ENCODE measurements at regions not wholly inside any gene's neighbourhood (a gene's known extent, or its start where the extent isn't known, plus 50 kb on each side); places are given as distances from the start of the nearest gene placed in this dataset.

DNA sequence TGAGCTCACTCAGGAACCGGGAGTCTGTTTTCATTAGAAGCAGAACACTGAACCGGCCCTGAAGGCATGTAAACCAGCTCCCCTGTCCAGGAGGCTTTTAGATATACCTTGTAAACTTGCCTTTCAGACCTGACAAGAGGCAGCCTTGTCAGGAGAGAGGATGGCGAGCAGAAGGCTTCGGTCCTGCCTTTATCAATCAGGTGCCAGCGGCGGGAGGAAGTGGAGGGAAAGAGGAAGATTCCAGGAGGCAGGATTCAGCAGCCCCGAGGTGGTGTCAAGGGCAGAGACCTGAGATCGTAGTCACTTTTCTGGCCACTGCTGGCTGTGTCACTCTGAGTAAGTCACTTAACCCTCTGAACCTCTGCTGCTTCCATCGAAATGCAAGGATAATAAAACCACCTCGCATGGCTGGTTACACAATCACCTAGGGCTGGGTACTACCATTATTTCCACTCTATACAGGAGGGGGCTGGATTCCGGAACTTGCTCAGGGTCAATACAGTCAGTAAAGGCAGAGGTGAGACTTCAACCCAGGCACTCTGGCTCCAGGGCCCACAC is 181.0 kb downstream of the CHST1 start:
- H3K4me3 ChIP-seq (ENCODE audit: low read length) = no peak overlapping the region
- DNase-seq (ENCODE audit: low read depth, low spot score) = no peak

DNA sequence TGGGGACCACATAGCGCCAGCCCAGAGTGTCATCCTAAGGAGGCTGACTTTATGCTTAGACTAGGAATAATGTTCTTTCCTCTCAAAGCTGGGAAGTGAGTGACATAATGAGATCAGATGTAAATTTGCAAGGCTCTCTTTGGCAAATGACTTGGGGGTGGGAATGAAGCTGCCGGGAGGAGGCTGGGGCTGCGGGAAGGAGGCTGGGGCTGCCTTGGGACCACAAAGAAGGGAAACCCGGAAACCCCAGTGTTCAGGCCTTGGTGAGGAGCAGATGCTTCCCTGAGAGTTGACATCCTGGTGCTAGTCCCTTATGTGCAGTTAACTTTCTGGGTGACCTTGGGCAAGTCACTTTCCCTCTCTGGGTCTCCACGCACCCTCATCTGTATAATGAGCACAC is 182.0 kb downstream of the CHST1 start:
- no peak overlapping the region for H3K4me3 ChIP-seq (ENCODE audit: low read length)
- DNase-seq (ENCODE audit: low read depth, low spot score) = no peak

DNA sequence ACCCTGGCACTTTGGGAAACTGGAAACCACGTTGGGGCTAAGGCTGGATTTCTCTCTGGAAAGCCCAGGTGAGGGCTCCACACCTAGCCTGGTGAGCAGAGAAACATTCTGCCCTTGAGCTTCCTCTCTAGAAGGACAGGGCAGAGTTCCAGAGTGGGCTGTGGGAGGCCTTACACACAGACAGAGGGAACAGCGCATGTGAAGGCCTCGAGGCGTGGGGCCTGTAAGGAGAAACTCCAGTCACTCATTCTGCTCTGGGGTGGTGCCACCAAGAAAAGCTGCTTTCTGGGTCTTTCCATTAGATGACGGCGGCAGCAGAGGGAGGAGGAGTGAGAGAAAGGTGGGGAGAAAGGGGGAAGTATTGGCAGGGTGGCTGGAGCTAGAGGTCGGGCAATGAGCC is 183.1 kb downstream of the CHST1 start:
- DNase-seq (ENCODE audit: low read depth, low spot score) = no peak
- no peak overlapping the region for H3K4me3 ChIP-seq (ENCODE audit: low read length)

DNA sequence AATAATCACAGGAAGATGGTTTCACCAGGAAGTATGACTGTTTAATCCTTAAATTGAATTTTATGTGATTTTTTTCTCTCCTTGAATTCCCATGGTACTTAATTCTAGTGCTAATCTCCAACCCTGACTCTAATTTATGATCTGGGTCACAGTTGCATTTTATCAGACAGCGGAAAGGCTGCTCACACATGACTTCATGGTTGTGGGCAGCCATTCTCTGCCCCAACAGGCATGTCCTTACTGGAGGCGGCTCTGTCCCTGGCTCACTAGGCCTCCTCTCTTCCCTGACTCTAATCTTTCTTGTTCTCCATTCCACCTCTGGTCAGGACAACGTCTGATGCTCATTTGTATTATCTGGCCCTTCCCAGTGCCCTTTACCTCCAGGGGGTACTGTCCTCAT is 184.4 kb downstream of the CHST1 start:
- no peak for DNase-seq (ENCODE audit: low read depth, low spot score)
- H3K4me3 ChIP-seq (ENCODE audit: low read length) = no peak overlapping the region

DNA sequence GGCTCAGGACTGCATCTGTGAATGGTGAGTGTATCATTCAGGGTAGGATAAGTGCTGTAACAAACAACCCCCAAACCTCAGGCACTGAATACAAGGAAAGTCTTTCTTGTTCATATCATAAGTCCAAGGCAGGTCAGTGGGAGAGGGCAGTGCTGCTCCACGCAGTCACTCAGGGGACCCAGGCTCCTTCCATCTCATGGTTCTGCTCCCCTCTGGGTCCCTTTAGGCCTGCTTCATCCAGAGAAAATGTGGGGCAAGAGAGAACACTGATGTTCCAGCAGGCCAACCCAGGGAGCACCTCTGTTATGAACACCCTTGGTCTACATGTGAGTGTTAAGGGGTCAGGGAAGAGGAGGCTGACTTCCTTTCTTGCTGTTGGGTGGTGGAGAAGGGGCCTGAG is 187.8 kb downstream of the CHST1 start:
- no peak for DNase-seq (ENCODE audit: low read depth, low spot score)
- no peak overlapping the region for H3K4me3 ChIP-seq (ENCODE audit: low read length)

DNA sequence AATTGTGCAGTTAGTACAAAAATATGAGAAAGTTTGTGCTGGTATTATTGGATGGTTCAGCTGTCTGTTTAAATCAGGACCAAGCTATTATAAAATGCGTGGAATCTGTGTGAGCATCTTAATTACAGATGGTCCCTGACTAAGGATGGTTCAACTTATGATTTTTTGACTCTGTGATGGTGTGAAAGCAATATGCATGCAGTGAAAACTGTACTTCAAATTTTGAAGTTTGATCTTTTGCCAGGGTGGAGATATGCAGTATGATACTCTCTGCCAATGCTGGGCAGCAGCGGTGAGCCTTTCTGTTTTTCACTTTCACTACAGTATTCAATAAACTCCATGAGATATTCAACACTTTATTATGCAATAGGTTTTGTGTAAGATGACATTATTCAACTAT is 189.3 kb downstream of the CHST1 start:
- no peak overlapping the region for H3K4me3 ChIP-seq (ENCODE audit: low read length)
- no peak for DNase-seq (ENCODE audit: low read depth, low spot score)

DNA sequence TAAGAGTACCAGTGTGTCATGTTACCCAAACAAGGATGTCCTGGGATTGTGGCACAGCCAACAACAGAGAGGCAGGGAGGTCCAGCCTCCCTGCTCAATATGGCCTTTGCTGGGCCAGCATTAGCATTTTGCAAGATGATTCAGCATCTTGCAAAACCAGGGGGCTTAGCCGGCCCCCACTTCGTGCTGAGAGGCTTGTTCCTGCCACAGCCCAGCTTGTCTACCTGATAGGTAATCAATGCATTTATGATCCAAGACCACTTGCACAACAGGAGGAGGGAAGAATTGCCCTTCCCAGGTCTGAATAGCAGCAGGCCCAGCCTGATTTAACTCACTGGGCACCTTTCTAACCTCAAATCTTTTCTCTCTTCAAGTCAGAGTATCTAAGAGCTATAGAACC is 189.0 kb upstream of the SYT13 start:
- H3K4me3 ChIP-seq (ENCODE audit: low read length) = no peak overlapping the region
- DNase-seq (ENCODE audit: low read depth, low spot score) = no peak

DNA sequence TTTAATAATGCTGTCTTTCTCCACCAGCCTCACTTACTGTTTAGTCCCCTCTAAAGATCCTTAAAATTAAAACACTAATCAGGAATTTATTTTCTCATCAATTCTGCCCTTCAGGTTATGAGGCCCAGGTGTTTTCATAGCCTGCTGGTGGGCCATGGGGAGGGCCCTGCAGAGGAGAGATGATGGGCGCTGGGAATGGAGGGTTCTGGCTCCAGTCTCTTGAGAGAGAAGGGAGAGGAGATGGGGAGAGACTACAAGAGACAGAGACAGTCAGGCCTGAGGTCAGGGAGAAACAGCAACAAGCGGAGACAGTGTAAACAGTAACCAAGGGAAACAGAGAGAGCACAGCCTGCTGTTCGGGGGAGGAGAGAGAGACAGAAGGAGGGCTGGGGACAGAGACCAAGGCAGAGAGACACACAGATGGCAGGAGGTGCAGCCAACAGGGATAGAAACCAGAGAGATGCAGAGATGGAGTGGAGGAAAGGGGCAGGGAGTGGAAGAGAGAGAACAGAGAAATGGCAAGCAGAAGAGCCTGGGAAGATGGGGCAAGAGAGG is 187.3 kb upstream of the SYT13 start:
- no peak overlapping the region for H3K4me3 ChIP-seq (ENCODE audit: low read length)
- DNase-seq (ENCODE audit: low read depth, low spot score) = no peak

DNA sequence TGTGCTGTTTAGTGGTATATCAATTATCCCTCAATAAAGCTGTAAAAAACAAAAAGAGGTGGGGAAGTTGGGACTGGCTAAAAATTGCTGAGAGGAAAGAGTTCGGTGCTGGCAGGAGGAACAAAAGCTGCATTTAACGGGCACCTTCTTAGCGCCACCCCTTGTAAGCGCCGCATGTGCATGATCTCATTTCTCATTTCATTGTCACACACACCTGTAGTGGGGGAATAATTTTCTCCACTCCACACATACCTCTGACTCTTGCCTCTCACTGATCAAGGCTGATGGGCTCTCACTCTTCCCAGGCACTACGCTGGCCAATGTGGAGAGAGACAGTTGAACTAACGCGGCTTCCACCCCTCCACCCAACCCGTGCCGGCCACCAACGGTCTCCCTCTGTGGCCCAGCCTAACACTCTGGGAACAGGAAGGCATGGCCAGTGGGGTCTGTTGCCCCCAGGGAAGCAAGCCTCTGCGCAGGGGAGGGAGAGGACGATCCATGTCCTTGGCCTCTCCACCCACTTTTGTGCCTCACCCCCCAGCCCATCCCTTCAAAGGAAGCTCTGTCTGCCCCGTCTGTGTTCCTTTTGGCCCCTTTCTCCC is 186.7 kb upstream of the SYT13 start:
- H3K4me3 ChIP-seq (ENCODE audit: low read length) = no peak overlapping the region
- no peak for DNase-seq (ENCODE audit: low read depth, low spot score)

DNA sequence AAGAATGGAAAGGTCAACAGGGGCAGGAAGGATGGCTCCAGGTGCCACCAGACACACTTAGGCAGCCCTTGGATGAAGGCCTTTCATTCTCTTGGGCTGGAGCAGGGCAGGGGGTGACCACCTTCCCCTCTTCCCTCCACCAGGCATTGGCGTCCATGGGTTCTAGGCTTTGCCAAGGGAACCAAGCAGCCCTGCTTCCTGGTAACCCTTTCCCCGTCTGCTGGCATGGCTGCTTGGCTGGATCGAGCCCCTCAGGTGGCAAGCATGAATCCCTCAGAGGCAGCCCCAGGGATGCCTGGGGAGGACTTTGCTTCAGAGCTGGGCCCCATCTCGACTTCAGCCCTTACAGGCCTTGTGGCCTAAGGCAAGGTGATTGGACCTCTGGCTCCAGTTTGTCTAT is 185.1 kb upstream of the SYT13 start:
- no peak overlapping the region for H3K4me3 ChIP-seq (ENCODE audit: low read length)

DNA sequence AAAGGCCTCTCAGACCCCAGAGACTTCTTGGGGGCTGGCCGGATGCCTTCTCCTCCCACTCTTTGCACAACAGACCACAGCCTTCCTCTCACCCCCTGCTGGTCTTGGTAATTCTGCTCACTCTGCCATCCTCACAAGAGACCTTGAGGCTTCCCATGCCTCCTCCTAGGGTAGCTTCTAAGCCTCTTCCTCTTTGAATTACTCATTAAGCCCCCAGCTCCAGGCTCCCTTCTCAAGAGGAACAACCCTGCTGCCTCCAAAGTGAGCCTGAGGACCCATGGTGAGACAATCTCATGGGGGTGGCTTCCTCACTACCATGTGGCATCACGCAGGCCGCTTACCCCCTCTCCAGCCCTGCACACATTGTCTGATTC is 184.6 kb upstream of the SYT13 start:
- DNase-seq (ENCODE audit: low read depth, low spot score) = peak; percentile 27
- no peak overlapping the region for H3K4me3 ChIP-seq (ENCODE audit: low read length)

More for the DNA sequence above, 185.1 kb upstream of the SYT13 start:
- DNase-seq (ENCODE audit: low read depth, low spot score) = no peak

DNA sequence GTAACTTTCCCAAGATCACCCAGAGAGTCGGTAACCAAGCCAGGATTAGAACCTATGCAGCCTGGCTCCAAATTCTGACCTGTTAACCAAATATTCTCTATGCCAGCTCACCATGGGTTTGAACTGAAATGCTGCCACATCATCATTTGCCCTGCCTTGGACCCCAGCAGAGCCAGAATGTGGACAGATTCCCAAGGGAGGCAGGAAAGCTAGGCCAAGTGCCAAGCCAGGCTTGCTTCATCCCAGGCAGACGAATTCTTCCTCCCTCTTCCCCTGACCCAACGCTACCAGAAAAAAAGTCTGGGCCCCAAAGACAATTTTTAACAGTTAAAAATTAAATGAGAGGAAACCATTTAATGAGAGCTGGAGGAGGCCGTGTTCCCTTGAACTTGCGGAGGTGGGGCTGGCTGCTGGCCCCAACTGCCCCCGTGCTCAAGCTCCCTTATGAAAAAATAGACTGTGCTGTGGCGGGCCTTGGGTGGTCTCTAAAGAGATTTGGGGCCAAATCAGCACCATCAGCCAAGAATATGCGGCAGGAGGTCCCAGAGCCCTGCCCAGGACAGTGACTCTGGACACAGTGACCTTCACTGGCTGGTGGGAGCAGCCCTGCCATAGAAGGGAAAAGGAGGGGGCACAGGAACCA is 184.1 kb upstream of the SYT13 start:
- no peak overlapping the region for H3K4me3 ChIP-seq (ENCODE audit: low read length)
- no peak for DNase-seq (ENCODE audit: low read depth, low spot score)

DNA sequence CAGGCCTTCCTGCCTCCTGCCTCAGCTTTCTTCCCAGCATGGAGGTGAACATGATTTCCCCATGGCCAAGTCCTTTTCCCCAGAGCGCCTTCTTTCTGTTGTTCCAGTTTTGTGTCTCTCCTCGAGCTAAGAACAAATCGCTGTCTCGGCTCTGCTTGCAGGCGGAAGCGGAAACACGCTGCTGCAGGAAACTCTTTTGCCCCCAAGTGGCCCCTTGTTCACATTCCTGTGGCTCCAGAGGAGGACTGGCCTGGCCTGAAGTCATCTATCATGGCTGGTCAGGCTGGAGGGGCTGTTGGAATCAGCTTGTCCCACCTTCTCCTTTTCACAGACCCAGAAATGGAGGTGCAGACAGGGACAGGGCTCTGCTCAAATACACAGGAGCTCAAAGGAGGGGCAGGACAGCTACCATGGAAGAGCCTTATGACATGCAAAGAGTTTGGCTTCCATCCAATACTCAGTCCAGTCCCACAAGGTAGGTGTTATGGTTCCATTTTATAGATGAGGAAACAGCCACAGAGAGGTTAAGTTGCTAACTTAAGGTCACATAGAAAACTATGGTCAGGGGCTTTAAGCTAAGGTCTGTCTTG is 182.2 kb upstream of the SYT13 start:
- DNase-seq (ENCODE audit: low read depth, low spot score) = no peak
- no peak overlapping the region for H3K4me3 ChIP-seq (ENCODE audit: low read length)

DNA sequence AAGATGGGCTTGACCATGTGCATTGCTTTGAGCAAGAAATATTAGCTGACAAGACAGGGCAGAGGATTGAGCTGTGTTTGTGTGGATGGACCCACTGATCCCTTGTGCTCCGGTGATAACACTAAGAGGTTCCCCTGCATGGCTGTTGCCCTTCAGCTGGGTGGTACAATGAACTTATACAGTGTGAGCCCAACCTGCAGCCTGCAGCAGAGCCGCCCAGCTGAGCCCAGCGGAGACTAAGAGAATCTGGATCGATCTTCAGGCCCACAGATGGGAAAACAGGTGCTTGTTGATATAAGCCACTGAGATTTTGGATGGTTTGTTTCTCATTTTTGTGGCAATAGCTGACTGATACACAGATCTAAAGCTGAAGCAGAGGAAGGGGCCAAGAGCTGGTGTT is 177.4 kb upstream of the SYT13 start:
- DNase-seq (ENCODE audit: low read depth, low spot score) = no peak
- H3K4me3 ChIP-seq (ENCODE audit: low read length) = no peak overlapping the region

DNA sequence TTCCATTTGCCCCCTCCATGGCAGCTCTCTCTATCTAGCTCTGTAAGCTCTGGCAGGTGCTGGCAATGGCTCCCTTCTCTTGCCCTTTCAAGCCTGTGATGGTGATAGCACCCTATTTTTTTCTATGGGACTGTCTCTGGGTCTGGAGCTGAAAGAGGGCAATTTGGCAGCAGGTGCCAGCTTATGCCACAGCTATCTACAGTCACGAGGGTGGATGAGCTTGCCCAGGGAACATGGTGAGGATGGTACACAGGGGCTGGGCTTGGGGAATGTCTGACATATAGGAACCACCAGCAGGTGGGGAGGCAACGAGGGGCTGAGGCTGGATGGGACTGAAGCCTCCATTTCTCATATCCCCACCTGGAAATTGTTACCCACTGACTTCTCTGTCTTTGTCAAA is 175.4 kb upstream of the SYT13 start:
- DNase-seq (ENCODE audit: low read depth, low spot score) = no peak
- H3K4me3 ChIP-seq (ENCODE audit: low read length) = no peak overlapping the region

DNA sequence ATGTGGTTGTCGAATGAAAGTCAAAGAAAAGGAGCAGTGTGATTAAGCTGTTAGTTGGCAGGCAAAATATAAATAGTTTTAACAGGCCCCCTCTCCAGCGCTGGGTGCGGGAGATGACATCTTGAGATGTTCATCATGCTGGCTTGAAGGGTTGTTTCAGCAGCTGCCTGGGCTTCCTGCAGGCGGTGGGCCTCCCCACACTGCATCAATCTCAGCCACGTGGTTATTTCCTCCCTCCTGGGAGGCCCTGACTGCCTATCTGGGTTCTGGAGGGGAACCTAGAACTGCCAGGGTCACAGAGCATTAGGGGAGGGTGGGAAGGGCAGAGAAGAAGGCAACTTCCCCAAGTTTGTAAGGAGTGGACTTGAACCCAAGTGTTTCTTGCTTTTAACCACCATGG is 173.3 kb upstream of the SYT13 start:
- no peak for DNase-seq (ENCODE audit: low read depth, low spot score)
- H3K4me3 ChIP-seq (ENCODE audit: low read length) = no peak overlapping the region

DNA sequence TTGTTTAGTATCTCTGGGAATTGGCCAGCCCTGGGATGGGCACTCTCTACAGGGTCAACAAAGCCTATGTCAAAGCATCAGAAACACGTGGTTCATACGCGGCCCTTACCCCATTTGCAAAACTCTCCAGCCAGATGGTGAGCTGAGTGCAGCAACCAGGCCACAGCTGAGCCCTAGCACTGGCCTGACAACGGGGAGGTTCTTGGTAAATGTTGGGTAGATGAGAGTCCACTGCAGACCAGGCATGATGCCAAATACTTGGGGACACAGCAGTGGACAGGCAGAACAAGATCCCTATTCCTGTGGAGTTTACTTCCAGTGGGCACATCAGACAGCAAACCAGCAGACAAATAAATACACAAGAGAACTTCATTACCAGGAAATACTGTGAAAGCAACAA is 172.1 kb upstream of the SYT13 start:
- DNase-seq (ENCODE audit: low read depth, low spot score) = no peak
- no peak overlapping the region for H3K4me3 ChIP-seq (ENCODE audit: low read length)

DNA sequence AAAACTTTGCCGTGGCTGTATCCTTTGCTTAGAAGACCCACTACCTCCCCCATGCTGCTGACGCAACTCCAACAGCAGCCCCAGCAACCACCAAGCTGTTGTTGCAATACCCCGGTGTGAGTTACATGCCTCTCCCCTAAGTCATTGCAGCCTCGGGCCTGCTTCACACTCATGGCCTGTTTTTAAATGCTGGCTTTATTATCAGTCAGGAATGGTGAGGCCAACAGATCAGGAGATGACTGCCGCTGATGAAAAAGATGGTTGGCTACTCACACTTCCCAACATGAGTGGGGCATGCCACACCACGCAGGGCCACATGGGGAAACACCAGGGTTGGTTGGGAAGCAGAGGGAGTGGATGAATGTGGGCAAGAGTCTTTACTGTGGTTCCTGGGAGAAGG is 171.5 kb upstream of the SYT13 start:
- no peak for DNase-seq (ENCODE audit: low read depth, low spot score)

DNA sequence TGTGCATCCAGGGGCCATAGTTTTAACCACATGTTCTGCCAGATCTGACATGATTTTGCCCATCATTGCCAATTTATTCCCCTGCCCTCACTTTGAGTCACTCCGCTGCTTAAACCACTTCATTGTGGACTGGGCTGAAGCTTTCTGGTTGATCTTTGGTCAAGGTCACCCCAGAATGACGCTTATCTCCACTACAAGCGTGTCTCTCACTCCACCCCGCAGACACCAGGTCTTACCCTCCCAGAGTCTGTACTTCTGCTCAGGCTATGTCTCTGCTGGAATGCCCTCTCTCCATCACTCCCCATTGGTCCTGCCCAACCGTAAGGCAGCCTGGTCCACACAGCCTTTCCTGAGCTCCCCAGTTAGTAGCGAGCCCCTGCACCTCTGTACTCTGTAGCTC is 170.5 kb upstream of the SYT13 start:
- DNase-seq (ENCODE audit: low read depth, low spot score) = no peak
- H3K4me3 ChIP-seq (ENCODE audit: low read length) = no peak overlapping the region

More for the DNA sequence above, 171.5 kb upstream of the SYT13 start:
- H3K4me3 ChIP-seq (ENCODE audit: low read length) = no peak overlapping the region

DNA sequence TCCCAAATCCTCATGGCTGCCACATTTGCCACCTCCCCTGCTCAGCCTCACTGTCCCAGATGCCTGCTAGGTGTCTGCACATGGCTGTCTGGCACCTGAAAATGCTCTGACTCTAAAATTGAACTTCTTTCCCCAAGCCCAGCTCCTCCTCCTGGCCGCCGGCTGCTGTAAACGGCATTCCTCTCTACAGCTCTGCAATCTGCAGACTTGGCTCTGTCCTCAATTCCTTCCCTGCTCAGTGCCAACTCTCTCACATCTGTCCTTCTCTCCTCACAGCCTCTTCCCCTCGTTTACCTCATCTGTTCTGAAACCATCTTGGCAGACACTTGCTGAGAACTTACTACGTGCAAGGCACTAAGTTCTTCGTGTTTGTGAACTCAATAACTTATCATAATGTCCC is 169.4 kb upstream of the SYT13 start:
- DNase-seq (ENCODE audit: low read depth, low spot score) = no peak
- H3K4me3 ChIP-seq (ENCODE audit: low read length) = no peak overlapping the region

All from Jurkat, Clone E6-1 (cell line).